MCF 10A (cell line): ENCODE measurements at regions not wholly inside any gene's neighbourhood (a gene's known extent, or its start where the extent isn't known, plus 50 kb on each side); places are given as distances from the start of the nearest gene placed in this dataset.

ENCODE experiments used
- BruUV-seq: library from RNA; stranded (reverse); fragments of 400-500 nt; replicated peaks from 2 replicates; lab custom pipeline; 2021; lab: Mats Ljungman, UMichigan
- CTCF ChIA-PET: fragments of 300-600 bp; sonication (Branson Sonifier 250); formaldehyde crosslinking; extraction: SDS; loops from one replicate; lab custom pipeline; 2021; ENCODE audit warnings: antibody characterized with exemption, inconsistent platforms; lab: Yijun Ruan, JAX
- POLR2A ChIA-PET: fragments of 300-600, 350-650 bp; sonication (Branson Sonifier 250); formaldehyde crosslinking; extraction: SDS; loops from one replicate; lab custom pipeline; 2020; ENCODE audit warnings: antibody characterized with exemption, inconsistent platforms; lab: Yijun Ruan, JAX
- DNase-seq: peaks from one replicate; pipeline ENCODE4 v3.0.0-alpha.2; 2018; ENCODE audit not compliant: unreplicated experiment
- H3K27ac Mint-ChIP-seq: one replicate; pipeline ENCODE4 v1.8.0; 2022; ENCODE audit warnings: mild to moderate bottlenecking, low read depth, mixed read lengths; ENCODE audit not compliant: unreplicated experiment
- H3K27me3 Mint-ChIP-seq: one replicate; pipeline ENCODE4 v1.8.0; 2022; ENCODE audit warnings: mixed read lengths; ENCODE audit not compliant: insufficient read depth, unreplicated experiment
- H3K36me3 Mint-ChIP-seq: one replicate; pipeline ENCODE4 v1.8.0; 2022; ENCODE audit warnings: mild to moderate bottlenecking, moderate library complexity, mixed read lengths; ENCODE audit not compliant: insufficient read depth, unreplicated experiment
- H3K4me1 Mint-ChIP-seq: one replicate; pipeline ENCODE4 v1.8.0; 2022; ENCODE audit warnings: mixed read lengths; ENCODE audit not compliant: insufficient read depth, unreplicated experiment
- H3K4me3 Mint-ChIP-seq: one replicate; pipeline ENCODE4 v1.8.0; 2022; ENCODE audit warnings: mild to moderate bottlenecking, moderate library complexity, mixed read lengths; ENCODE audit not compliant: unreplicated experiment
- H3K9me3 Mint-ChIP-seq: one replicate; pipeline ENCODE4 v1.8.0; 2022; ENCODE audit warnings: mixed read lengths; ENCODE audit not compliant: unreplicated experiment
- CTCF ChIP-seq: fragments of 200-600 bp; IDR thresholded peaks from one replicate; pipeline ENCODE4 v1.8.0; 2022; ENCODE audit warnings: antibody characterized with exemption, mild to moderate bottlenecking; ENCODE audit not compliant: unreplicated experiment
- intact Hi-C: fragments of 100-400 bp; cut with micrococcal nuclease; formaldehyde crosslinking; loops from 2 replicates; pipeline ENCODE4 v1.14.1; 2022

GRCh38 chr5:125722550-125722949 is 700.7 kb upstream of the GRAMD2B start:
- DNase-seq = no peak
- no peaks in the 10 kb centered on the region for H3K4me1 Mint-ChIP-seq
- no peaks in the 10 kb centered on the region for H3K9me3 Mint-ChIP-seq
- no TSS peak for BruUV-seq
- no peak overlapping the region for H3K27ac Mint-ChIP-seq
- no peaks in the 10 kb centered on the region for H3K27me3 Mint-ChIP-seq
- peaks cover 7% of the 10 kb centered on the region for H3K36me3 Mint-ChIP-seq
- CTCF ChIA-PET = interaction anchor here (0.5 to 0.8 kb wide), 4 partner anchors 11 to 875 kb away, joined by 3 read pairs; no protein-coding TSS in a partner anchor
- POLR2A ChIA-PET = interaction anchor here (0.6 to 0.7 kb wide), 2 partner anchors 24 to 290 kb away, joined by 3 read pairs; no protein-coding TSS in a partner anchor
- intact Hi-C loops = no loop called here
- H3K4me3 Mint-ChIP-seq = no peak overlapping the region
- TF ChIP-seq CTCF = no peak

GRCh38 chr5:125725691-125726090 is 697.5 kb upstream of the GRAMD2B start:
- H3K4me3 Mint-ChIP-seq = no peak overlapping the region
- H3K4me1 Mint-ChIP-seq = no peaks in the 10 kb centered on the region
- TF ChIP-seq CTCF = no peak
- intact Hi-C loops = no loop called here
- no peak overlapping the region for H3K27ac Mint-ChIP-seq
- BruUV-seq = no TSS peak
- H3K27me3 Mint-ChIP-seq = no peaks in the 10 kb centered on the region
- peaks cover 6% of the 10 kb centered on the region for H3K9me3 Mint-ChIP-seq
- DNase-seq = no peak
- ChIA-PET CTCF (interaction anchor here (0.9 kb wide), 1 partner anchor 11 kb away, joined by 5 read pairs; no protein-coding TSS in a partner anchor), POLR2A (interaction anchor here (1.0 kb wide), 1 partner anchor 25 kb away, joined by 3 read pairs; no protein-coding TSS in a partner anchor)
- H3K36me3 Mint-ChIP-seq = peaks cover 7% of the 10 kb centered on the region

- Mint-ChIP-seq H3K27ac (no peak overlapping the region), H3K36me3 (no peaks in the 10 kb centered on the region), H3K4me1 (no peaks in the 10 kb centered on the region), H3K9me3 (no peaks in the 10 kb centered on the region), H3K4me3 (no peak overlapping the region), H3K27me3 (no peaks in the 10 kb centered on the region)
- POLR2A ChIA-PET = no interaction called here
- no peak for DNase-seq
- TF ChIP-seq CTCF = no peak
- intact Hi-C loops = no loop called here
- BruUV-seq = no TSS peak
- CTCF ChIA-PET = no interaction called here
Observed at GRCh38 chr5:125743939-125744338, 679.3 kb upstream of the GRAMD2B start.

GRCh38 chr5:125746917-125747316 is 676.3 kb upstream of the GRAMD2B start:
- TF ChIP-seq CTCF = no peak
- ChIA-PET POLR2A (no interaction called here), CTCF (no interaction called here)
- Mint-ChIP-seq H3K36me3 (no peaks in the 10 kb centered on the region), H3K4me3 (no peak overlapping the region), H3K9me3 (no peaks in the 10 kb centered on the region), H3K27ac (no peak overlapping the region), H3K27me3 (no peaks in the 10 kb centered on the region), H3K4me1 (peaks cover 16% of the 10 kb centered on the region)
- BruUV-seq = no TSS peak
- no peak for DNase-seq
- intact Hi-C loops = no loop called here
